CD4-positive, alpha-beta T cell treated with Interleukin-6 for 4 hours (primary cell): ENCODE measurements at regions not wholly inside any gene's neighbourhood (a gene's known extent, or its start where the extent isn't known, plus 50 kb on each side); places are given as distances from the start of the nearest gene placed in this dataset.

Experiments used
- DNase-seq: peaks from one replicate; pipeline ENCODE4 v3.0.0-alpha.2; 2020; ENCODE audit warnings: mixed read lengths

GRCh38 chr18:60555625-60556024 lies 183.1 kb upstream of the MC4R start:
- DNase-seq, result no peak

- DNase-seq, result no peak
Observed at GRCh38 chr18:60556326-60556725, 183.8 kb upstream of the MC4R start.

- DNase-seq, result no peak
Observed at GRCh38 chr18:60560071-60560470, 187.5 kb upstream of the MC4R start.

- DNase-seq, result no peak
Observed at GRCh38 chr18:60563082-60563481, 190.5 kb upstream of the MC4R start.

- DNase-seq, result no peak
Observed at GRCh38 chr18:60568220-60568619, 195.6 kb upstream of the MC4R start.

GRCh38 chr18:60570172-60570571 lies 197.6 kb upstream of the MC4R start:
- DNase-seq, result no peak

GRCh38 chr18:60577457-60577856 lies 204.9 kb upstream of the MC4R start:
- DNase-seq, result no peak

- no peak for DNase-seq
Observed at GRCh38 chr18:60585670-60586069, 213.1 kb upstream of the MC4R start.

- no peak for DNase-seq
Observed at GRCh38 chr18:60593249-60593648, 220.7 kb upstream of the MC4R start.

GRCh38 chr18:60596928-60597327 lies 224.4 kb upstream of the MC4R start:
- DNase-seq, result no peak

GRCh38 chr18:60599267-60599666 lies 226.7 kb upstream of the MC4R start:
- no peak for DNase-seq

- no peak for DNase-seq
Observed at GRCh38 chr18:60599995-60600394, 227.4 kb upstream of the MC4R start.

- DNase-seq, result no peak
Observed at GRCh38 chr18:60601249-60601648, 228.7 kb upstream of the MC4R start.

- no peak for DNase-seq
Observed at GRCh38 chr18:60623331-60623730, 250.8 kb upstream of the MC4R start.

GRCh38 chr18:60624207-60624606 lies 251.6 kb upstream of the MC4R start:
- no peak for DNase-seq

GRCh38 chr18:60639836-60640235 lies 267.3 kb upstream of the MC4R start:
- no peak for DNase-seq

- no peak for DNase-seq
Observed at GRCh38 chr18:60643009-60643408, 270.4 kb upstream of the MC4R start.

- DNase-seq, result no peak
Observed at GRCh38 chr18:60646725-60647124, 274.1 kb upstream of the MC4R start.

GRCh38 chr18:60649107-60649506 lies 276.5 kb upstream of the MC4R start:
- DNase-seq, result no peak

GRCh38 chr18:60649842-60650536 lies 277.4 kb upstream of the MC4R start:
- DNase-seq, result no peak

GRCh38 chr18:60654298-60654697 lies 281.7 kb upstream of the MC4R start:
- DNase-seq, result no peak

- no peak for DNase-seq
Observed at GRCh38 chr18:60656553-60656952, 284.0 kb upstream of the MC4R start.

GRCh38 chr18:60662491-60662890 lies 289.9 kb upstream of the MC4R start:
- DNase-seq, result no peak

GRCh38 chr18:60663060-60663989 lies 290.8 kb upstream of the MC4R start:
- no peak for DNase-seq
